Astrocyte (in vitro differentiated cells and primary cell): ENCODE measurements at regions not wholly inside any gene's neighbourhood (a gene's known extent, or its start where the extent isn't known, plus 50 kb on each side); places are given as distances from the start of the nearest gene placed in this dataset.

Source experiments
- EZH2 ChIP-seq: IDR thresholded peaks from 2 replicates; pipeline ENCODE4 v1.6.1; 2012; ENCODE audit warnings: mild to moderate bottlenecking, low read length, inconsistent platforms; ENCODE audit not compliant: insufficient read depth
- TF ChIP-seq, protein P1 (sequence below): IDR thresholded peaks from 2 replicates; pipeline ENCODE4 v1.5.1; 2011; ENCODE audit warnings: low read depth, mild to moderate bottlenecking, inconsistent platforms, low read length, moderate library complexity; ENCODE audit not compliant: insufficient read depth

DNA sequence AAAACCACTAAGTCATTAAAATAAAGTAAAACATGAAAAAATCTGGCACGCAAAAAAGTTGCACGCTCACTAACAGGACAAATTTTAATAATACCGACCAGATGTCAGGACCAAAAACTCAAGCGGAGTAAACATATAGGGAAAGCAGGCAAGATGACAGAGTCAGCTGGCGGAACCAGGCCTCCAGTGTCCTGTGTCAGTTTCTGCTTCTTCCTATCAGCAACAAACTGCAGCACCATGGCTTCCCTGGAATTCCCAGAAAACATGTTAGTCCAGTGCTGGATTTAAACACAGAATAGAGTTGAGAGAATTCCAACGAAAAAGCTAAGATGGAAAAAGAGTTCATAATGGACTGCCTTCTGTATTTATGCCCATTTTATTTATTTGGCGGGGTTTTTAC is 169.1 kb upstream of the ARHGEF26 start:
- TF ChIP-seq, protein P1, sequence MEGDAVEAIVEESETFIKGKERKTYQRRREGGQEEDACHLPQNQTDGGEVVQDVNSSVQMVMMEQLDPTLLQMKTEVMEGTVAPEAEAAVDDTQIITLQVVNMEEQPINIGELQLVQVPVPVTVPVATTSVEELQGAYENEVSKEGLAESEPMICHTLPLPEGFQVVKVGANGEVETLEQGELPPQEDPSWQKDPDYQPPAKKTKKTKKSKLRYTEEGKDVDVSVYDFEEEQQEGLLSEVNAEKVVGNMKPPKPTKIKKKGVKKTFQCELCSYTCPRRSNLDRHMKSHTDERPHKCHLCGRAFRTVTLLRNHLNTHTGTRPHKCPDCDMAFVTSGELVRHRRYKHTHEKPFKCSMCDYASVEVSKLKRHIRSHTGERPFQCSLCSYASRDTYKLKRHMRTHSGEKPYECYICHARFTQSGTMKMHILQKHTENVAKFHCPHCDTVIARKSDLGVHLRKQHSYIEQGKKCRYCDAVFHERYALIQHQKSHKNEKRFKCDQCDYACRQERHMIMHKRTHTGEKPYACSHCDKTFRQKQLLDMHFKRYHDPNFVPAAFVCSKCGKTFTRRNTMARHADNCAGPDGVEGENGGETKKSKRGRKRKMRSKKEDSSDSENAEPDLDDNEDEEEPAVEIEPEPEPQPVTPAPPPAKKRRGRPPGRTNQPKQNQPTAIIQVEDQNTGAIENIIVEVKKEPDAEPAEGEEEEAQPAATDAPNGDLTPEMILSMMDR = no peak
- no peak for TF ChIP-seq EZH2
